ENCODE measurements at regions not wholly inside any gene's neighbourhood (a gene's known extent, or its start where the extent isn't known, plus 50 kb on each side); places are given as distances from the start of the nearest gene placed in this dataset.

GRCh38 chr5:57626703-57627102, 144.1 kb upstream of the ACTBL2 start:
- no peaks in the 10 kb centered on the region for H3K9me3 ChIP-seq
- no peak overlapping the region for H3K4me3 ChIP-seq (ENCODE audit: low read depth, low read length)
- ChIA-PET CTCF (interaction anchor here (1.0 kb wide), 1 partner anchor 23 kb away, joined by 3 read pairs; no protein-coding TSS in a partner anchor), POLR2A (no interaction called here)
- H3K27me3 Mint-ChIP-seq (ENCODE audit: insufficient read depth, unreplicated experiment), result peaks cover 15% of the 10 kb centered on the region
- DNase-seq, result no peak
- H3K4me3 Mint-ChIP-seq (ENCODE audit: unreplicated experiment), result no peak overlapping the region
- H3K27me3 ChIP-seq (replicated peaks; ENCODE audit: control insufficient read depth, insufficient read depth, low read length), result no peaks in the 10 kb centered on the region
- H3K36me3 ChIP-seq (ENCODE audit: control insufficient read depth, insufficient read depth, low read length), result no peaks in the 10 kb centered on the region
- H3K4me1 ChIP-seq, result no peaks in the 10 kb centered on the region
- H3K36me3 Mint-ChIP-seq (ENCODE audit: insufficient read depth, unreplicated experiment), result no peaks in the 10 kb centered on the region
- H3K9me3 Mint-ChIP-seq (ENCODE audit: unreplicated experiment), result no peaks in the 10 kb centered on the region
- no TSS peak for BruUV-seq (replicated peaks)
- intact Hi-C loops (cut with micrococcal nuclease; ENCODE audit: unreplicated experiment), result no loop called here
- no peaks in the 10 kb centered on the region for H3K4me1 Mint-ChIP-seq (ENCODE audit: low read depth, unreplicated experiment)
- no peak overlapping the region for H3K27ac Mint-ChIP-seq (ENCODE audit: unreplicated experiment)
- no peak for TF ChIP-seq CTCF (IDR thresholded peaks at IDR 0.05; ENCODE audit: insufficient read depth in 1 of 2, low read depth in 1 of 2, low read length in 1 of 2, severe bottlenecking in 1 of 2, unreplicated experiment in 1 of 2)

GRCh38 chr5:57621624-57622023, 139.0 kb upstream of the ACTBL2 start:
- no peaks in the 10 kb centered on the region for H3K4me1 ChIP-seq
- H3K36me3 ChIP-seq (ENCODE audit: control insufficient read depth, insufficient read depth, low read length), result no peaks in the 10 kb centered on the region
- TF ChIP-seq CTCF (IDR thresholded peaks at IDR 0.05; ENCODE audit: insufficient read depth in 1 of 2, low read depth in 1 of 2, low read length in 1 of 2, severe bottlenecking in 1 of 2, unreplicated experiment in 1 of 2), result no peak
- H3K27me3 ChIP-seq (replicated peaks; ENCODE audit: control insufficient read depth, insufficient read depth, low read length), result no peaks in the 10 kb centered on the region
- DNase-seq, result no peak
- no peaks in the 10 kb centered on the region for H3K9me3 Mint-ChIP-seq (ENCODE audit: unreplicated experiment)
- no peak overlapping the region for H3K4me3 ChIP-seq (ENCODE audit: low read depth, low read length)
- no peak overlapping the region for H3K27ac Mint-ChIP-seq (ENCODE audit: unreplicated experiment)
- H3K4me1 Mint-ChIP-seq (ENCODE audit: low read depth, unreplicated experiment), result no peaks in the 10 kb centered on the region
- H3K4me3 Mint-ChIP-seq (ENCODE audit: unreplicated experiment), result no peak overlapping the region
- H3K36me3 Mint-ChIP-seq (ENCODE audit: insufficient read depth, unreplicated experiment), result no peaks in the 10 kb centered on the region
- POLR2A ChIA-PET, result no interaction called here
- CTCF ChIA-PET, result no interaction called here
- no peaks in the 10 kb centered on the region for H3K9me3 ChIP-seq
- BruUV-seq (replicated peaks), result no TSS peak
- intact Hi-C loops (cut with micrococcal nuclease; ENCODE audit: unreplicated experiment), result no loop called here
- H3K27me3 Mint-ChIP-seq (ENCODE audit: insufficient read depth, unreplicated experiment), result peaks cover 22% of the 10 kb centered on the region

- TF ChIP-seq CTCF (IDR thresholded peaks at IDR 0.05; ENCODE audit: insufficient read depth in 1 of 2, low read depth in 1 of 2, low read length in 1 of 2, severe bottlenecking in 1 of 2, unreplicated experiment in 1 of 2), result no peak
- intact Hi-C loops (cut with micrococcal nuclease; ENCODE audit: unreplicated experiment), result no loop called here
- no peaks in the 10 kb centered on the region for H3K9me3 Mint-ChIP-seq (ENCODE audit: unreplicated experiment)
- POLR2A ChIA-PET, result no interaction called here
- Histone ChIP-seq H3K36me3 (ENCODE audit: control insufficient read depth, insufficient read depth, low read length) (no peaks in the 10 kb centered on the region), H3K4me1 (no peaks in the 10 kb centered on the region), H3K4me3 (ENCODE audit: low read depth, low read length) (no peak overlapping the region), H3K9me3 (no peaks in the 10 kb centered on the region), H3K27me3 (replicated peaks; ENCODE audit: control insufficient read depth, insufficient read depth, low read length) (no peaks in the 10 kb centered on the region)
- BruUV-seq (replicated peaks), result no TSS peak
- no peaks in the 10 kb centered on the region for H3K4me1 Mint-ChIP-seq (ENCODE audit: low read depth, unreplicated experiment)
- no peak overlapping the region for H3K27ac Mint-ChIP-seq (ENCODE audit: unreplicated experiment)
- peaks cover 27% of the 10 kb centered on the region for H3K27me3 Mint-ChIP-seq (ENCODE audit: insufficient read depth, unreplicated experiment)
- CTCF ChIA-PET, result no interaction called here
- DNase-seq, result no peak
- H3K4me3 Mint-ChIP-seq (ENCODE audit: unreplicated experiment), result no peak overlapping the region
- no peaks in the 10 kb centered on the region for H3K36me3 Mint-ChIP-seq (ENCODE audit: insufficient read depth, unreplicated experiment)
Measured at GRCh38 chr5:57618767-57619381, 136.3 kb upstream of the ACTBL2 start.
